HepG2 (cell line): ENCODE measurements at regions not wholly inside any gene's neighbourhood (a gene's known extent, or its start where the extent isn't known, plus 50 kb on each side); places are given as distances from the start of the nearest gene placed in this dataset.
A peak's percentile ranks its signal among the peaks of the same experiment; 100 is the strongest.

ENCODE experiments used
- CEBPG ChIP-seq: IDR thresholded peaks from 2 replicates; pipeline ENCODE4 v1.6.1; 2016
- CHCHD3 ChIP-seq: sonication (generic); formaldehyde crosslinking; IDR thresholded peaks from 2 replicates; pipeline ENCODE4 v1.8.0; 2022; ENCODE audit warnings: mild to moderate bottlenecking, missing genetic modification reagents, moderate library complexity
- HNRNPLL ChIP-seq: fragments of 200-400 bp; formaldehyde crosslinking; IDR thresholded peaks from 2 replicates; pipeline ENCODE4 v1.6.1; 2017; ENCODE audit warnings: mild to moderate bottlenecking, low read depth, low read length; ENCODE audit not compliant: poor library complexity, severe bottlenecking
- KDM2A ChIP-seq: sonication (generic); formaldehyde crosslinking; IDR thresholded peaks from 2 replicates; pipeline ENCODE4 v1.4.0; 2020; ENCODE audit warnings: low read depth, missing genetic modification reagents, borderline replicate concordance
- MEIS2 ChIP-seq: sonication (generic); formaldehyde crosslinking; IDR thresholded peaks from 2 replicates; pipeline ENCODE4 v1.9.0; 2021; ENCODE audit warnings: mild to moderate bottlenecking, missing genetic modification reagents
- NR3C1 ChIP-seq: sonication (generic); formaldehyde crosslinking; IDR thresholded peaks from 2 replicates; pipeline ENCODE4 v1.4.0; 2020; ENCODE audit warnings: missing genetic modification reagents
- PAF1 ChIP-seq: IDR thresholded peaks from 2 replicates; pipeline ENCODE4 v1.6.1; 2016; ENCODE audit warnings: missing genetic modification reagents, missing compliant biosample characterization
- RBFOX2 ChIP-seq: fragments of 200-400 bp; formaldehyde crosslinking; IDR thresholded peaks from 2 replicates; pipeline ENCODE4 v1.6.1; 2017; ENCODE audit warnings: low read depth, mild to moderate bottlenecking, low read length
- RBM39 ChIP-seq: fragments of 200-400 bp; formaldehyde crosslinking; IDR thresholded peaks from one replicate; pipeline ENCODE4 v1.6.1; 2018; ENCODE audit warnings: antibody characterized with exemption, mild to moderate bottlenecking, low read depth, low read length; ENCODE audit not compliant: poor library complexity, severe bottlenecking
- SETDB1 ChIP-seq: sonication (generic); formaldehyde crosslinking; IDR thresholded peaks from 2 replicates; pipeline ENCODE4 v1.5.1; 2020; ENCODE audit warnings: missing genetic modification reagents, mild to moderate bottlenecking, borderline replicate concordance
- SKI ChIP-seq: fragments of 450-650 bp; IDR thresholded peaks from one replicate; pipeline ENCODE4 v1.6.1; 2018; ENCODE audit warnings: mild to moderate bottlenecking; ENCODE audit not compliant: partially characterized antibody
- TAF1 ChIP-seq: sonication (generic); formaldehyde crosslinking; IDR thresholded peaks from 2 replicates; pipeline ENCODE4 v1.4.0; 2020; ENCODE audit warnings: missing genetic modification reagents
- ZBTB7A ChIP-seq: sonication (generic); formaldehyde crosslinking; IDR thresholded peaks from 2 replicates; pipeline ENCODE4 v1.8.0; 2022; ENCODE audit warnings: mild to moderate bottlenecking, missing genetic modification reagents
- ZMYM2 ChIP-seq: sonication (generic); formaldehyde crosslinking; IDR thresholded peaks from 2 replicates; pipeline ENCODE4 v1.8.0; 2022; ENCODE audit warnings: mild to moderate bottlenecking, missing genetic modification reagents
- ZNF430 ChIP-seq: sonication (generic); formaldehyde crosslinking; IDR thresholded peaks from 2 replicates; pipeline ENCODE4 v1.9.0; 2021; ENCODE audit warnings: mild to moderate bottlenecking, missing genetic modification reagents
- ZNF547 ChIP-seq: sonication (generic); formaldehyde crosslinking; IDR thresholded peaks from 2 replicates; pipeline ENCODE4 v1.5.1; 2020; ENCODE audit warnings: mild to moderate bottlenecking, missing genetic modification reagents
- ZNF563 ChIP-seq: sonication (generic); formaldehyde crosslinking; IDR thresholded peaks from 2 replicates; pipeline ENCODE4 v1.8.0; 2022; ENCODE audit warnings: mild to moderate bottlenecking, moderate library complexity, missing genetic modification reagents
- ZNF674 ChIP-seq: sonication (generic); formaldehyde crosslinking; IDR thresholded peaks from 2 replicates; pipeline ENCODE4 v1.5.0; 2020; ENCODE audit warnings: low read depth, mild to moderate bottlenecking, missing genetic modification reagents
- ZNF768 ChIP-seq: sonication (generic); formaldehyde crosslinking; IDR thresholded peaks from 2 replicates; pipeline ENCODE4 v1.4.0; 2020; ENCODE audit warnings: missing genetic modification reagents
- ZNF792 ChIP-seq: IDR thresholded peaks from 2 replicates; pipeline ENCODE4 v1.6.1; 2016
- ZNF879 ChIP-seq: sonication (generic); formaldehyde crosslinking; IDR thresholded peaks from 2 replicates; pipeline ENCODE4 v1.8.1; 2023; ENCODE audit warnings: missing genetic modification reagents
- ZSCAN21 ChIP-seq: sonication (generic); formaldehyde crosslinking; IDR thresholded peaks from 2 replicates; pipeline ENCODE4 v1.8.0; 2022; ENCODE audit warnings: mild to moderate bottlenecking, missing genetic modification reagents, moderate library complexity, borderline replicate concordance
- ZSCAN29 ChIP-seq: sonication (generic); formaldehyde crosslinking; conservative IDR thresholded peaks from 2 replicates; pipeline ENCODE4 v1.4.0; 2020; ENCODE audit warnings: mild to moderate bottlenecking, missing genetic modification reagents
- TF ChIP-seq, protein P1 (sequence below): sonication (generic); formaldehyde crosslinking; IDR thresholded peaks from 2 replicates; pipeline ENCODE4 v1.8.0; 2023; ENCODE audit warnings: mild to moderate bottlenecking, missing genetic modification reagents
- TF ChIP-seq, protein P2 (sequence below): sonication (generic); formaldehyde crosslinking; IDR thresholded peaks from 2 replicates; pipeline ENCODE4 v1.4.0; 2020; ENCODE audit warnings: missing genetic modification reagents
- TF ChIP-seq, protein P3 (sequence below): sonication (generic); formaldehyde crosslinking; IDR thresholded peaks from 2 replicates; pipeline ENCODE4 v1.5.1; 2020; ENCODE audit warnings: missing genetic modification reagents, mild to moderate bottlenecking, borderline replicate concordance

DNA sequence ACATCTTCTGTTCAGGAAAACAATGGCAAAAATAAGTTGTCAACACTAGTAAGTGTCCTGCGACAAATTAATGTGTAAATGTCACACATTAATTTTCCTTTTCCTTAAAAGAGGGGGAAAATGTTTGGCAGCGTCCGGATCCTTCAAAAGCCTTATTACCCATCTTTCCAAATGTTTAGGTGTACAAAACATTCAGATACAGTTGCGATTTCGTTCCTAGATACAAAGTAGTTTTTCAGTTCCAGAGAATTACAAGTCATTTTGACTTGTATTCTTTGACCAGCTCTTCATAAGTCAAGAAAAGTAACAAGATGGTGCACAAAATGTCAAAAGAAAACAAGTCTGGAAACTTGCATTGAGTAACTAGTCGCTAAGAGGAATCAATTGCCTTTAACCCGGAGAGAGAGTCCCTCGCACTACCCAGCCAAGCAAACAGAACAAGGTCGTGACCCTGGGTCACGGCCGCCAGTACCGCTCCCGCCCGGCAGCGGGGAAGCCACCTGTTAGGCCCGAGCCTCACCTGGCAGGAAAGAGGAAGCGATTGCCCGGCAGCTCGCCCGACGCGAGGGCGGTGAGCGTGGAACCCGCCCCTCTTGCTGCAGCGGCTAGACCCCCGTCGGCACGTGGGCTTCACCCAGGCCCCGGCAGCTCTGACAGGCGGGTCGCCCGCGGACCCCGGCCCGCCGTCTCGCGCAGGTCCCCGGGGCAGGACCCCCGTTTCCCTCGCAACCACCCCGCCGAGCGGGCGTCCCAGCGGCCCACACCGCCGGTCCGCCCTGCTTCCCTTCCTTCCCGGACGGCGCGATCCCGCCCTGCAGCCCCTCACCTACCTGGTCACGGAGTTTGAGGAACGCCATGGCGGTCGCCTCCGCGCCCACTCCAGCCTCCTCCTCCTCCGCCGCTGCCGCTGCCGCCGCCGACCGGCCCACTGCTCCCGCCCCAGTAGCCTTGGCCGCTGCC is 61.0 kb upstream of the ANKRD28 start (continued):
- TF ChIP-seq HNRNPLL (peak; percentile 16), KDM2A (peak; percentile 93), CHCHD3 (CRISPR knock-in tag) (0 out of 2 replicates have a peak, but pooled peaks have one; percentile 37), MEIS2 (CRISPR knock-in tag) (peak; percentile 59), ZNF547 (CRISPR knock-in tag) (peak; percentile 17; the same call in 1 of the 2 replicates), ZNF563 (peak; percentile 69; the same call in 1 of the 2 replicates), PAF1 (CRISPR knock-in tag) (no peak), ZSCAN21 (CRISPR knock-in tag) (peak; percentile 85), TAF1 (CRISPR knock-in tag) (no peak; the same call in 1 of the 2 replicates), ZMYM2 (CRISPR knock-in tag) (0 out of 2 replicates have a peak, but pooled peaks have one; percentile 50), ZSCAN29 (no peak; the same call in 1 of the 2 replicates), ZNF879 (0 out of 2 replicates have a peak, but pooled peaks have one; percentile 25), SETDB1 (CRISPR knock-in tag) (no peak), RBM39 (peak; percentile 55), ZNF768 (peak; percentile 45; the same call in 1 of the 2 replicates), ZNF792 (peak; percentile 63; the same call in 1 of the 2 replicates), ZNF674 (0 out of 2 replicates have a peak, but pooled peaks have one; percentile 50), ZBTB7A (CRISPR knock-in tag) (peak; percentile 89), SKI (peak; percentile 89), NR3C1 (CRISPR knock-in tag) (no peak), ZNF430 (CRISPR knock-in tag) (peak; percentile 44; the same call in 1 of the 2 replicates), RBFOX2 (peak; percentile 58; the same call in 1 of the 2 replicates), CEBPG (CRISPR knock-in tag) (0 out of 2 replicates have a peak, but pooled peaks have one; percentile 13)
- TF ChIP-seq, protein P1, sequence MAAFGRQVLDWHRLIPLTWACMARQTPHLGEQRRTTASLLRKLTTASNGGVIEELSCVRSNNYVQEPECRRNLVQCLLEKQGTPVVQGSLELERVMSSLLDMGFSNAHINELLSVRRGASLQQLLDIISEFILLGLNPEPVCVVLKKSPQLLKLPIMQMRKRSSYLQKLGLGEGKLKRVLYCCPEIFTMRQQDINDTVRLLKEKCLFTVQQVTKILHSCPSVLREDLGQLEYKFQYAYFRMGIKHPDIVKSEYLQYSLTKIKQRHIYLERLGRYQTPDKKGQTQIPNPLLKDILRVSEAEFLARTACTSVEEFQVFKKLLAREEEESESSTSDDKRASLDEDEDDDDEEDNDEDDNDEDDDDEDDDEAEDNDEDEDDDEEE (CRISPR knock-in tag), result no peak
- TF ChIP-seq, protein P2, sequence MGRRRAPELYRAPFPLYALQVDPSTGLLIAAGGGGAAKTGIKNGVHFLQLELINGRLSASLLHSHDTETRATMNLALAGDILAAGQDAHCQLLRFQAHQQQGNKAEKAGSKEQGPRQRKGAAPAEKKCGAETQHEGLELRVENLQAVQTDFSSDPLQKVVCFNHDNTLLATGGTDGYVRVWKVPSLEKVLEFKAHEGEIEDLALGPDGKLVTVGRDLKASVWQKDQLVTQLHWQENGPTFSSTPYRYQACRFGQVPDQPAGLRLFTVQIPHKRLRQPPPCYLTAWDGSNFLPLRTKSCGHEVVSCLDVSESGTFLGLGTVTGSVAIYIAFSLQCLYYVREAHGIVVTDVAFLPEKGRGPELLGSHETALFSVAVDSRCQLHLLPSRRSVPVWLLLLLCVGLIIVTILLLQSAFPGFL, result no peak
- TF ChIP-seq, protein P3, sequence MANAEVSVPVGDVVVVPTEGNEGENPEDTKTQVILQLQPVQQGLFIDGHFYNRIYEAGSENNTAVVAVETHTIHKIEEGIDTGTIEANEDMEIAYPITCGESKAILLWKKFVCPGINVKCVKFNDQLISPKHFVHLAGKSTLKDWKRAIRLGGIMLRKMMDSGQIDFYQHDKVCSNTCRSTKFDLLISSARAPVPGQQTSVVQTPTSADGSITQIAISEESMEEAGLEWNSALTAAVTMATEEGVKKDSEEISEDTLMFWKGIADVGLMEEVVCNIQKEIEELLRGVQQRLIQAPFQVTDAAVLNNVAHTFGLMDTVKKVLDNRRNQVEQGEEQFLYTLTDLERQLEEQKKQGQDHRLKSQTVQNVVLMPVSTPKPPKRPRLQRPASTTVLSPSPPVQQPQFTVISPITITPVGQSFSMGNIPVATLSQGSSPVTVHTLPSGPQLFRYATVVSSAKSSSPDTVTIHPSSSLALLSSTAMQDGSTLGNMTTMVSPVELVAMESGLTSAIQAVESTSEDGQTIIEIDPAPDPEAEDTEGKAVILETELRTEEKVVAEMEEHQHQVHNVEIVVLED (CRISPR knock-in tag), result peak; percentile 41; the same call in 1 of the 2 replicates
